GM12878 (cell line): ENCODE measurements at regions not wholly inside any gene's neighbourhood (a gene's known extent, or its start where the extent isn't known, plus 50 kb on each side); places are given as distances from the start of the nearest gene placed in this dataset.

Experiments used
- ATAC-seq: fragments of 200-7000 bp; cut with Tn5 transposase; 3 replicates; pipeline ENCODE4 v1.9.1; 2020; ENCODE audit warnings: mild to moderate bottlenecking, moderate library complexity
- BruUV-seq: library from RNA; stranded (reverse); fragments of 400-500 nt; replicated peaks from 2 replicates; lab custom pipeline; 2021; lab: Mats Ljungman, UMichigan
- CTCF ChIA-PET: fragments of 300-600 bp; sonication (Branson Sonifier 250); formaldehyde crosslinking; extraction: SDS; loops from one replicate; lab custom pipeline; 2021; ENCODE audit warnings: inconsistent platforms; lab: Yijun Ruan, JAX
- POLR2A ChIA-PET: fragments of 350-600 bp; formaldehyde crosslinking; extraction: SDS; loops from one replicate; lab custom pipeline; 2021; ENCODE audit warnings: inconsistent platforms; lab: Charles Lee
- RAD21 ChIA-PET: fragments of 300-600 bp; sonication (Branson Sonifier 250); formaldehyde crosslinking; loops from one replicate; lab custom pipeline; 2023; ENCODE audit warnings: antibody characterized with exemption; ENCODE audit not compliant: unreplicated experiment; lab: Charles Lee
- SMC1A ChIA-PET: fragments of 300-600 bp; sonication (Branson Sonifier 250); formaldehyde crosslinking; loops from one replicate; lab custom pipeline; 2023; ENCODE audit not compliant: unreplicated experiment, uncharacterized antibody; lab: Charles Lee
- DNase-seq: peaks from one replicate; pipeline ENCODE4 v3.0.0-alpha.2; 2011; ENCODE audit warnings: low read depth, low spot score
- FAIRE-seq: peaks from 3 replicates; lab custom pipeline; 2011; peaks lifted over from hg19 to GRCh38; lab: Jason Lieb, UNC
- H2AFZ ChIP-seq: 2 replicates; pipeline ENCODE4 v1.6.0; 2011; ENCODE audit warnings: low read depth, low read length, control low read depth; ENCODE audit not compliant: control insufficient read depth
- H3K27ac ChIP-seq: 2 replicates; pipeline ENCODE4 v1.5.1; 2011; ENCODE audit warnings: control low read depth; ENCODE audit not compliant: control insufficient read depth, insufficient read depth
- H3K27me3 ChIP-seq, 2 experiments: replicated peaks in 1 of 2; 2 replicates each; pipeline versions ENCODE4 v1.6.0 to v1.6.1; 2011; ENCODE audit warnings: low read length in 1 of 2; ENCODE audit not compliant: control insufficient read depth in 2 of 2, insufficient read depth in 2 of 2
- H3K36me3 ChIP-seq, 2 experiments: 2 replicates each; pipeline ENCODE4 v1.5.1; 2011; ENCODE audit warnings: low read length in 1 of 2; ENCODE audit not compliant: control insufficient read depth in 2 of 2, insufficient read depth in 2 of 2
- H3K4me1 ChIP-seq: 2 replicates; pipeline ENCODE4 v1.6.1; 2011; ENCODE audit warnings: mild to moderate bottlenecking, low read length, moderate library complexity, mixed read lengths; ENCODE audit not compliant: control insufficient read depth, insufficient read depth
- H3K4me2 ChIP-seq: 2 replicates; pipeline ENCODE4 v1.6.0; 2011; ENCODE audit warnings: control low read depth; ENCODE audit not compliant: control insufficient read depth, insufficient read depth
- H3K4me3 ChIP-seq: fragments of 200-600 bp; sonication (generic); 2 replicates; pipeline ENCODE4 v1.5.1; 2016
- H3K79me2 ChIP-seq: 2 replicates; pipeline ENCODE4 v1.6.0; 2011; ENCODE audit warnings: low read length; ENCODE audit not compliant: control insufficient read depth, insufficient read depth
- H3K9ac ChIP-seq: 2 replicates; pipeline ENCODE4 v1.8.0; 2011; ENCODE audit warnings: low read length, control low read depth, mixed read lengths; ENCODE audit not compliant: control insufficient read depth, insufficient read depth
- H3K9me3 ChIP-seq: replicated peaks from 3 replicates; pipeline ENCODE4 v1.5.1; 2011; ENCODE audit warnings: mild to moderate bottlenecking, low read length; ENCODE audit not compliant: control insufficient read depth, insufficient read depth
- H4K20me1 ChIP-seq: 2 replicates; pipeline ENCODE4 v1.6.0; 2011; ENCODE audit not compliant: control insufficient read depth, insufficient read depth
- BCL3 ChIP-seq: IDR thresholded peaks from 2 replicates; pipeline ENCODE4 v1.6.1; 2011; ENCODE audit warnings: borderline replicate concordance, low read depth, mild to moderate bottlenecking, moderate library complexity, low read length; ENCODE audit not compliant: insufficient read depth, poor library complexity, severe bottlenecking
- CHD1 ChIP-seq: IDR thresholded peaks from 2 replicates; pipeline ENCODE4 v1.6.1; 2012; ENCODE audit warnings: low read depth, low read length, improper control_type of control experiment
- EGR1 ChIP-seq, 2 experiments: IDR thresholded peaks; 1 replicate in 1 of 2; 2 replicates in 1 of 2; pipeline ENCODE4 v1.6.1; 2011 to 2012; ENCODE audit warnings: low read depth in 2 of 2, low read length in 2 of 2, borderline replicate concordance in 1 of 2, mild to moderate bottlenecking in 1 of 2, moderate library complexity in 1 of 2
- FOS ChIP-seq: IDR thresholded peaks from 3 replicates; pipeline ENCODE4 v1.6.1; 2011; ENCODE audit warnings: borderline replicate concordance; ENCODE audit not compliant: insufficient read length; ENCODE audit errors: extremely low read depth
- HDGF ChIP-seq: fragments of 450-650 bp; IDR thresholded peaks from 2 replicates; pipeline ENCODE4 v1.6.1; 2016; ENCODE audit warnings: antibody characterized with exemption
- IRF5 ChIP-seq: fragments of 450-650 bp; IDR thresholded peaks from 2 replicates; pipeline ENCODE4 v1.6.1; 2017; ENCODE audit warnings: borderline replicate concordance
- NRF1 ChIP-seq: conservative IDR thresholded peaks from 2 replicates; pipeline ENCODE4 v1.6.1; 2011; ENCODE audit warnings: mild to moderate bottlenecking, low read depth, low read length, improper control_type of control experiment
- POLR2AphosphoS2 ChIP-seq: IDR thresholded peaks from 2 replicates; pipeline ENCODE4 v1.6.1; 2011; ENCODE audit warnings: low read depth, mild to moderate bottlenecking, low read length, improper control_type of control experiment, moderate library complexity
- SIN3A ChIP-seq: IDR thresholded peaks from 2 replicates; pipeline ENCODE4 v1.6.1; 2012; ENCODE audit warnings: low read depth, low read length, improper control_type of control experiment
- ZNF384 ChIP-seq: IDR thresholded peaks from 2 replicates; pipeline ENCODE4 v1.6.1; 2012; ENCODE audit warnings: low read depth, mild to moderate bottlenecking, low read length, improper control_type of control experiment, borderline replicate concordance
- in situ Hi-C: fragments of 300-500 bp; cut with MboI; formaldehyde crosslinking; loops from 9 replicates; pipeline ENCODE4 v1.14.3; 2018; ENCODE audit warnings: mixed read lengths
- intact Hi-C: fragments of 100-400 bp; cut with micrococcal nuclease; formaldehyde crosslinking; loops from one replicate; pipeline ENCODE4 v1.14.2; 2022; ENCODE audit not compliant: unreplicated experiment

GRCh38 chr15:87135109-87135508 lies 1055.4 kb downstream of the AGBL1 start:
- no peak for FAIRE-seq
- ATAC-seq: no peak
- no TSS peak for BruUV-seq
- H3K9ac ChIP-seq: no peak overlapping the region
- ChIA-PET CTCF (no interaction called here), SMC1A (no interaction called here), RAD21 (no interaction called here), POLR2A (no interaction called here)
- no peak overlapping the region for H3K4me2 ChIP-seq
- H3K9me3 ChIP-seq: no peaks in the 10 kb centered on the region
- no peaks in the 10 kb centered on the region for H4K20me1 ChIP-seq
- no peaks in the 10 kb centered on the region for H3K27me3 ChIP-seq
- DNase-seq: no peak
- intact Hi-C loops: no loop called here
- in situ Hi-C loops: no loop called here
- H3K27ac ChIP-seq: no peak overlapping the region
- no peaks in the 10 kb centered on the region for H3K4me1 ChIP-seq
- TF ChIP-seq EGR1 (IDR thresholded peaks at IDR 0.05; ENCODE audit: borderline replicate concordance in 1 of 2, low read depth in 2 of 2, low read length in 2 of 2) (no peak), BCL3 (no peak), NRF1 (no peak), SIN3A (no peak), HDGF (no peak), ZNF384 (no peak), FOS (no peak), POLR2AphosphoS2 (no peak), CHD1 (no peak), IRF5 (no peak)
- H3K4me3 ChIP-seq: no peak overlapping the region
- no peaks in the 10 kb centered on the region for H3K79me2 ChIP-seq
- H2AFZ ChIP-seq: no peak overlapping the region
- H3K36me3 ChIP-seq: no peaks in the 10 kb centered on the region
